ENCODE measurements at regions not wholly inside any gene's neighbourhood (a gene's known extent, or its start where the extent isn't known, plus 50 kb on each side); places are given as distances from the start of the nearest gene placed in this dataset.

GRCh38 chr13:99654076-99654475, 152.8 kb downstream of the TM9SF2 start:
- no peaks in the 10 kb centered on the region for H4K20me1 ChIP-seq (ENCODE audit: control insufficient read depth, insufficient read depth, insufficient read length)
- WGBS (ENCODE audit: extremely low coverage, insufficient read length, low lambda C conversion rate) = no CpG with 5 or more reads among the region's 4 CpGs

More at GRCh38 chr13:99654076-99654475, 152.8 kb downstream of the TM9SF2 start:
- Histone ChIP-seq H2BK12ac (ENCODE audit: insufficient read length, low read depth, low read length) (no peak overlapping the region), H3K9me3 (ENCODE audit: control insufficient read depth, low read depth, low read length) (no peaks in the 10 kb centered on the region), H3K27me3 (ENCODE audit: insufficient read depth, low read length) (no peaks in the 10 kb centered on the region), H3K4ac (ENCODE audit: low read depth, low read length) (no peak overlapping the region), H3T11ph (ENCODE audit: low read length) (no peak overlapping the region), H2BK5ac (ENCODE audit: insufficient read length, low read length) (no peak overlapping the region), H3K4me2 (ENCODE audit: insufficient read depth, insufficient read length, low read length) (no peak overlapping the region), H2BK20ac (ENCODE audit: low read depth, low read length, poor library complexity, severe bottlenecking) (no peak overlapping the region), H3K79me1 (ENCODE audit: insufficient read depth, low read depth, low read length, poor library complexity, severe bottlenecking) (no peaks in the 10 kb centered on the region), H4K5ac (ENCODE audit: insufficient read length, low read depth, low read length) (no peak overlapping the region), H2AK5ac (ENCODE audit: insufficient read length, low read length) (no peak overlapping the region), H3K9ac (ENCODE audit: extremely low read depth, insufficient read length, low read length) (no peak overlapping the region), H3K23ac (ENCODE audit: insufficient read length, low read depth, low read length) (no peak overlapping the region), H3K4me1 (ENCODE audit: insufficient read depth, low read length) (peaks cover 8% of the 10 kb centered on the region), H3K23me2 (ENCODE audit: insufficient read length, low read depth, low read length, poor library complexity, severe bottlenecking) (no peaks in the 10 kb centered on the region), H2BK15ac (ENCODE audit: low read depth, low read length) (no peak overlapping the region), H3K18ac (ENCODE audit: insufficient read length, low read depth, low read length) (no peak overlapping the region), H4K8ac (replicated peaks; ENCODE audit: insufficient read length, low read depth, low read length) (no peak overlapping the region), H2BK120ac (ENCODE audit: low read depth, low read length, poor library complexity, severe bottlenecking) (no peak overlapping the region), H2AFZ (ENCODE audit: low read length) (no peak overlapping the region), H3K79me2 (ENCODE audit: insufficient read depth, low read length) (no peaks in the 10 kb centered on the region), H3K56ac (ENCODE audit: insufficient read length, low read depth, low read length) (no peak overlapping the region), H3K14ac (ENCODE audit: insufficient read depth, low read length) (no peak overlapping the region; the same call in 1 of the 2 replicates), H4K91ac (ENCODE audit: insufficient read length, low read depth, low read length) (no peak overlapping the region), H3K27ac (ENCODE audit: insufficient read length, low read depth, low read length) (no peak overlapping the region)
- no peak for TF ChIP-seq CTCF (conservative IDR thresholded peaks at IDR 0.05)
- DNase-seq = no peak
- Mint-ChIP-seq H3K4me3 (no peak overlapping the region), H3K4me1 (peaks cover 40 to 41% of the 10 kb centered on the region in 2 experiments), H3K9me3 (no peaks in the 10 kb centered on the region), H3K27ac (no peak overlapping the region), H3K27me3 (ENCODE audit: low read depth) (no peaks in the 10 kb centered on the region), H3K36me3 (ENCODE audit: insufficient read depth in 1 of 3, low read depth in 3 of 3) (no peaks in the 10 kb centered on the region)

Data from H9 (cell line).